ENCODE measurements at regions not wholly inside any gene's neighbourhood (a gene's known extent, or its start where the extent isn't known, plus 50 kb on each side); places are given as distances from the start of the nearest gene placed in this dataset.

DNA sequence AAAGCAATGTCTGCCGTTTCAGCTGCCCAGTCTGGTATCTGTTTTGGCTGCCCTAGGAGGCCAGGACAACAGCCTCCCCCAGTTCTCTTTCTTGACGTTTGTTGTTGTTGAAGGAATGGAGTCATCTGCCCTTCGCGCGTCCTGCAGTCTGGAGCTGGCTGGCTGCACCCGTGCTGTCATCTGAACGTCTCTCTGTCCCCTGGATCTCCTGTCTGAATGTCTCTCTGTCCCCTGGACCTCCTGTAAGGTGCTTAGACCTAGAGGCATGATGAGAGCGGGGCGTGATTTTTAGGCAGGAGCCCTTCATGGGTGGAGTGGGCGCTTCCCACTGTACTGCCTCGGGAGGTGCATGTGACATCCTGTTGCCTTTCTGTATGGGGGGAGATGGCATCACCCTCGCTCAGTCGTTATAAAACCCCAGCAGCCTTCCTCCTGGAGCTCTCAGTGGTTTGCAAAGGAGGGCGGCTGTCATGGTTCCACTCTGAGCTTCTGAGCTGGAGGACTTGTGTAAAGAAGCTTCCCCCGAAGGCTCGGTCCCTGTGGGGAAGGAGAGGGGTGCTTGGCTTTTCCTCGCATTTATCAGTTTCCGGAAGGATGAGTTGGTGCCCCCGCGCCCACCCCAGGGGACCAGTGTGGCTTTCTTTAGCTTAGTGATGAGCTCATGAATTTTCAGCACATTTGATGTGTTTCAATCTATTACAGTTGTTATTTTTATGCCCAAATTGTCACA, 49.8 kb upstream of the OLFM1 start:
- TF ChIP-seq, protein P1, sequence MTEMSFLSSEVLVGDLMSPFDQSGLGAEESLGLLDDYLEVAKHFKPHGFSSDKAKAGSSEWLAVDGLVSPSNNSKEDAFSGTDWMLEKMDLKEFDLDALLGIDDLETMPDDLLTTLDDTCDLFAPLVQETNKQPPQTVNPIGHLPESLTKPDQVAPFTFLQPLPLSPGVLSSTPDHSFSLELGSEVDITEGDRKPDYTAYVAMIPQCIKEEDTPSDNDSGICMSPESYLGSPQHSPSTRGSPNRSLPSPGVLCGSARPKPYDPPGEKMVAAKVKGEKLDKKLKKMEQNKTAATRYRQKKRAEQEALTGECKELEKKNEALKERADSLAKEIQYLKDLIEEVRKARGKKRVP (CRISPR knock-in tag; IDR thresholded peaks at IDR 0.05), result no peak
- no peak for TF ChIP-seq CHD2 (IDR thresholded peaks at IDR 0.05; ENCODE audit: low read depth, low read length)
- TF ChIP-seq, protein P2, sequence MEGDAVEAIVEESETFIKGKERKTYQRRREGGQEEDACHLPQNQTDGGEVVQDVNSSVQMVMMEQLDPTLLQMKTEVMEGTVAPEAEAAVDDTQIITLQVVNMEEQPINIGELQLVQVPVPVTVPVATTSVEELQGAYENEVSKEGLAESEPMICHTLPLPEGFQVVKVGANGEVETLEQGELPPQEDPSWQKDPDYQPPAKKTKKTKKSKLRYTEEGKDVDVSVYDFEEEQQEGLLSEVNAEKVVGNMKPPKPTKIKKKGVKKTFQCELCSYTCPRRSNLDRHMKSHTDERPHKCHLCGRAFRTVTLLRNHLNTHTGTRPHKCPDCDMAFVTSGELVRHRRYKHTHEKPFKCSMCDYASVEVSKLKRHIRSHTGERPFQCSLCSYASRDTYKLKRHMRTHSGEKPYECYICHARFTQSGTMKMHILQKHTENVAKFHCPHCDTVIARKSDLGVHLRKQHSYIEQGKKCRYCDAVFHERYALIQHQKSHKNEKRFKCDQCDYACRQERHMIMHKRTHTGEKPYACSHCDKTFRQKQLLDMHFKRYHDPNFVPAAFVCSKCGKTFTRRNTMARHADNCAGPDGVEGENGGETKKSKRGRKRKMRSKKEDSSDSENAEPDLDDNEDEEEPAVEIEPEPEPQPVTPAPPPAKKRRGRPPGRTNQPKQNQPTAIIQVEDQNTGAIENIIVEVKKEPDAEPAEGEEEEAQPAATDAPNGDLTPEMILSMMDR (IDR thresholded peaks at IDR 0.05 in 2 of 3, conservative IDR thresholded peaks at IDR 0.05 in 1 of 3; ENCODE audit: insufficient read depth in 2 of 3, low read depth in 1 of 3, low read length in 3 of 3), result no peak
- no peak for TF ChIP-seq EZH2 (IDR thresholded peaks at IDR 0.05; ENCODE audit: borderline replicate concordance, low read depth, low read length)
- no peak for TF ChIP-seq POLR2AphosphoS5 (IDR thresholded peaks at IDR 0.05; ENCODE audit: control insufficient read depth, insufficient read depth, low read depth, low read length)
- no peak for TF ChIP-seq NR3C1 (CRISPR knock-in tag; IDR thresholded peaks at IDR 0.05)
- TF ChIP-seq, protein P3, sequence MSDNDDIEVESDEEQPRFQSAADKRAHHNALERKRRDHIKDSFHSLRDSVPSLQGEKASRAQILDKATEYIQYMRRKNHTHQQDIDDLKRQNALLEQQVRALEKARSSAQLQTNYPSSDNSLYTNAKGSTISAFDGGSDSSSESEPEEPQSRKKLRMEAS (CRISPR knock-in tag; IDR thresholded peaks at IDR 0.05), result no peak
- no peak for TF ChIP-seq SMAD3 (CRISPR knock-in tag; conservative IDR thresholded peaks at IDR 0.05)
- TF ChIP-seq ZNF217 (CRISPR knock-in tag; IDR thresholded peaks at IDR 0.05), result no peak
- TF ChIP-seq MCM2 (IDR thresholded peaks at IDR 0.05; ENCODE audit: low read depth), result no peak
- TF ChIP-seq, protein P4, sequence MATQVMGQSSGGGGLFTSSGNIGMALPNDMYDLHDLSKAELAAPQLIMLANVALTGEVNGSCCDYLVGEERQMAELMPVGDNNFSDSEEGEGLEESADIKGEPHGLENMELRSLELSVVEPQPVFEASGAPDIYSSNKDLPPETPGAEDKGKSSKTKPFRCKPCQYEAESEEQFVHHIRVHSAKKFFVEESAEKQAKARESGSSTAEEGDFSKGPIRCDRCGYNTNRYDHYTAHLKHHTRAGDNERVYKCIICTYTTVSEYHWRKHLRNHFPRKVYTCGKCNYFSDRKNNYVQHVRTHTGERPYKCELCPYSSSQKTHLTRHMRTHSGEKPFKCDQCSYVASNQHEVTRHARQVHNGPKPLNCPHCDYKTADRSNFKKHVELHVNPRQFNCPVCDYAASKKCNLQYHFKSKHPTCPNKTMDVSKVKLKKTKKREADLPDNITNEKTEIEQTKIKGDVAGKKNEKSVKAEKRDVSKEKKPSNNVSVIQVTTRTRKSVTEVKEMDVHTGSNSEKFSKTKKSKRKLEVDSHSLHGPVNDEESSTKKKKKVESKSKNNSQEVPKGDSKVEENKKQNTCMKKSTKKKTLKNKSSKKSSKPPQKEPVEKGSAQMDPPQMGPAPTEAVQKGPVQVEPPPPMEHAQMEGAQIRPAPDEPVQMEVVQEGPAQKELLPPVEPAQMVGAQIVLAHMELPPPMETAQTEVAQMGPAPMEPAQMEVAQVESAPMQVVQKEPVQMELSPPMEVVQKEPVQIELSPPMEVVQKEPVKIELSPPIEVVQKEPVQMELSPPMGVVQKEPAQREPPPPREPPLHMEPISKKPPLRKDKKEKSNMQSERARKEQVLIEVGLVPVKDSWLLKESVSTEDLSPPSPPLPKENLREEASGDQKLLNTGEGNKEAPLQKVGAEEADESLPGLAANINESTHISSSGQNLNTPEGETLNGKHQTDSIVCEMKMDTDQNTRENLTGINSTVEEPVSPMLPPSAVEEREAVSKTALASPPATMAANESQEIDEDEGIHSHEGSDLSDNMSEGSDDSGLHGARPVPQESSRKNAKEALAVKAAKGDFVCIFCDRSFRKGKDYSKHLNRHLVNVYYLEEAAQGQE (IDR thresholded peaks at IDR 0.05; ENCODE audit: borderline replicate concordance), result no peak
- TF ChIP-seq, protein P4 (CRISPR knock-in tag; IDR thresholded peaks at IDR 0.05; ENCODE audit: low read depth), result no peak
